ENCODE measurements at regions not wholly inside any gene's neighbourhood (a gene's known extent, or its start where the extent isn't known, plus 50 kb on each side); places are given as distances from the start of the nearest gene placed in this dataset.

- TF ChIP-seq CTCF (IDR thresholded peaks at IDR 0.05) (no peak), POLR2AphosphoS5 (IDR thresholded peaks at IDR 0.05; ENCODE audit: low read depth, low read length) (no peak), SIN3A (IDR thresholded peaks at IDR 0.05; ENCODE audit: borderline replicate concordance, insufficient read depth, low read depth, low read length) (no peak), REST (IDR thresholded peaks at IDR 0.05; ENCODE audit: insufficient read depth in 1 of 2, low read depth in 2 of 2, low read length in 1 of 2) (no peak), TCF7L2 (IDR thresholded peaks at IDR 0.05; ENCODE audit: low read depth, low read length) (no peak)
Measured at GRCh38 chr16:79370736-79371135, 229.8 kb downstream of the MAF start.
